ENCODE measurements at regions not wholly inside any gene's neighbourhood (a gene's known extent, or its start where the extent isn't known, plus 50 kb on each side); places are given as distances from the start of the nearest gene placed in this dataset.

DNA sequence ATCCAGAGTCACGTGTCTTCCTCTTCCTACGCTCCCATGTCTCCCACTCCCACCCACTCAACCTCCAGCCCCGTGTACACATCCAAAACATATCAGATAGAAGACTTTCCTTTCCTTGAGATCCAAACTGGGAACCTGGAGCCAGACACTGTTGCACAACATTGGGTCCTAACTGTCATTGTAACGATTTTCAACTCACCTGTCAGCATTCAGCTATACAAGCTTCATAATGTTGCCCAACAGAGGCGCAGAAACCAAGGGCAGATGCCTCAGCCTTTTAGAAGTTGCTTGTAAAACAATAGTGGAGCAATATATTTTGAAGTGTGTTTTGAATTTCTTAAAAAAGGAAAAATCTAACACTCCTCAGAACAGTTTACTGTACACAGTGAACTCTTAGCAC, 84.9 kb upstream of the GLIS3 start:
- Histone ChIP-seq H3K36me3 (no peaks in the 10 kb centered on the region), H3K27ac (no peak overlapping the region), H3K27me3 (no peaks in the 10 kb centered on the region), H3K9me3 (no peaks in the 10 kb centered on the region), H3K4me1 (peaks cover 0 to 7% (median 0%) of the 10 kb centered on the region in 4 donors), H3K4me3 (no peak overlapping the region)
- TF ChIP-seq, protein P1, sequence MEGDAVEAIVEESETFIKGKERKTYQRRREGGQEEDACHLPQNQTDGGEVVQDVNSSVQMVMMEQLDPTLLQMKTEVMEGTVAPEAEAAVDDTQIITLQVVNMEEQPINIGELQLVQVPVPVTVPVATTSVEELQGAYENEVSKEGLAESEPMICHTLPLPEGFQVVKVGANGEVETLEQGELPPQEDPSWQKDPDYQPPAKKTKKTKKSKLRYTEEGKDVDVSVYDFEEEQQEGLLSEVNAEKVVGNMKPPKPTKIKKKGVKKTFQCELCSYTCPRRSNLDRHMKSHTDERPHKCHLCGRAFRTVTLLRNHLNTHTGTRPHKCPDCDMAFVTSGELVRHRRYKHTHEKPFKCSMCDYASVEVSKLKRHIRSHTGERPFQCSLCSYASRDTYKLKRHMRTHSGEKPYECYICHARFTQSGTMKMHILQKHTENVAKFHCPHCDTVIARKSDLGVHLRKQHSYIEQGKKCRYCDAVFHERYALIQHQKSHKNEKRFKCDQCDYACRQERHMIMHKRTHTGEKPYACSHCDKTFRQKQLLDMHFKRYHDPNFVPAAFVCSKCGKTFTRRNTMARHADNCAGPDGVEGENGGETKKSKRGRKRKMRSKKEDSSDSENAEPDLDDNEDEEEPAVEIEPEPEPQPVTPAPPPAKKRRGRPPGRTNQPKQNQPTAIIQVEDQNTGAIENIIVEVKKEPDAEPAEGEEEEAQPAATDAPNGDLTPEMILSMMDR (IDR thresholded peaks at IDR 0.05): no peak
- no peak for TF ChIP-seq POLR2A (IDR thresholded peaks at IDR 0.05)
- WGBS (ENCODE audit: insufficient coverage, low coverage, low lambda C conversion rate, missing lambda C conversion rate): 66% methylated on average over 5 of the region's 5 CpGs
- intact Hi-C loops (cut with DNase I): loop anchor here in 1 of 2 donors (10.0 kb wide), 1 partner anchor 250 kb away; no protein-coding TSS in a partner anchor
- DNase-seq (no peak), ATAC-seq (peak; percentile 28 to 69 (median 58))

DNA sequence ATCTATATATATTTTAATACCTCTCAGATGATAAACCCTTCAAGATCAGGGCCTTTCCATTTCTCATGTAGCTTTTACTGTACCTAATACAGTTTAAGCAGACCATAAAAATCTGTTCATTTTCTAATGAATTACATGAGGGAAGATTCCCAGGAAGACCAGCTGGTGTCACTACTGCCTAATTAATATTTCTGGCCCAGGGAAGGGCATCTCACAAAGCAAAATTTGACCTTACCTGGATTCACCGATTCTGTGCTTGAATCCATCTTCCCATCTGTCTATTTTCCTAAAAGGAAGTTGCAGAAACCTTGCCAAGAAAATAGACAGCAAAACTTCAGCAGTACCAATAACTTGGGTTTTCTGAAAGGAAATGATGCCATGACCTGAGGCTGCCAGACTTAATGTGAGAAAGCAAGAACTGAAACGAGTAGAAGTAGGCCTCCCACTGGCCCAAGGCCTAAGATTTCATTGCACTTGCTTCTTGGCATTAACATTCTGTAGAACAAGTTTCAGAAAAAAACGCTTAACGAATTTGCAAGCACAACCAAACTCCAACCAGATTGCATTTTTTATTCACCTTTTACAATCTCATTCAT, 83.0 kb upstream of the GLIS3 start:
- no peaks in the 10 kb centered on the region for H3K36me3 ChIP-seq
- peaks cover 0 to 7% (median 0%) of the 10 kb centered on the region in 4 donors for H3K4me1 ChIP-seq
- no peaks in the 10 kb centered on the region for H3K9me3 ChIP-seq
- no peaks in the 10 kb centered on the region for H3K27me3 ChIP-seq
- no peak overlapping the region for H3K27ac ChIP-seq
- H3K4me3 ChIP-seq: no peak overlapping the region
- TF ChIP-seq, protein P1 (IDR thresholded peaks at IDR 0.05): peak; percentile 55 to 67 (median 60)
- no peak for TF ChIP-seq POLR2A (IDR thresholded peaks at IDR 0.05)
- ATAC-seq: peak; percentile 74 to 84 (median 76)
- intact Hi-C loops (cut with DNase I): loop anchor here in 1 of 2 donors (10.0 kb wide), 1 partner anchor 252 kb away; no protein-coding TSS in a partner anchor
- 38% methylated on average over 4 of the region's 4 CpGs for WGBS (ENCODE audit: insufficient coverage, low coverage, low lambda C conversion rate, missing lambda C conversion rate)
- DNase-seq: no peak

DNA sequence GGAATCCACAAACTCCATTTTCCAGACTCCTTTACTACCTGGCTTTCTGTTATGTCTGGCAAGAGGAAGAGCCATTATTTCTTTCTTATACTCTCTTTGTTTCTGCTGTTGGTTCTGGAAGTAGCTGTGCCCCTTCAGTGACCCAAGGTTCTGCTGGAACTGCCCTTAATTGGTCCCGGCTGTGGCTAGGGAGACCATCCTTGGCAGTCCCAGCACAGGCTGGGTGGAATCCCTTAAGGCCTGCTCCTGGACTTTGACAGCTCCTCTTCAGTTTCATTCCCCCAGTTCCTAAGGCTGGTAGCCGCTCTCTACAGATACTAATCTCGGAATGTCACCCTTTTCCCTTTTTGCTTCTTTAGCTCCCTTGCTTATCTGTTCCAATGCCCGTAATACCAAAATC, 81.9 kb upstream of the GLIS3 start:
- TF ChIP-seq, protein P1 (IDR thresholded peaks at IDR 0.05): no peak
- TF ChIP-seq POLR2A (IDR thresholded peaks at IDR 0.05): no peak
- WGBS (ENCODE audit: insufficient coverage, low coverage, low lambda C conversion rate, missing lambda C conversion rate): 84% methylated on average over 3 of the region's 4 CpGs
- Histone ChIP-seq H3K4me3 (no peak overlapping the region), H3K4me1 (peaks cover 0 to 7% (median 0%) of the 10 kb centered on the region in 4 donors), H3K36me3 (no peaks in the 10 kb centered on the region), H3K27ac (no peak overlapping the region), H3K9me3 (no peaks in the 10 kb centered on the region), H3K27me3 (no peaks in the 10 kb centered on the region)
- no peak for ATAC-seq
- no peak for DNase-seq
- intact Hi-C loops (cut with DNase I): loop anchor here in 1 of 2 donors (10.0 kb wide), 1 partner anchor 253 kb away; no protein-coding TSS in a partner anchor

DNA sequence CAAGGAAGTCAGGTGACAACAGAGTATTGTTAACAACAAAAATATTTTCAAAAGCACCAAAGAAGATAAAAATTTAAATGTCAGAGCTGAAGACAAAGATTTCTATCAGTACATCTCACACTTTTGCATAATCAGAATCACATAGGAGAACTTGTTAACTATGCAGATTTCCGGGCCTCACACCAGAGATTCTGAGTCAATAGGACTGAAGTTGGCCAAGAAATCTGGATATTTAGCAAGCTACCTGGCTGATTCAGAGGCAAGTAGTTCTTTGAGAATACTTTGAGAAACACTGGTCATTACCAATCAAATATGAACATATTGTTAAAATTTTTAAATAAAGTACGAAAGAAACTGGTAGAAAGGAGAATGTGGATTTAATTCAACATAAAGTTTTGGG, 80.5 kb upstream of the GLIS3 start:
- Histone ChIP-seq H3K27me3 (no peaks in the 10 kb centered on the region), H3K27ac (no peak overlapping the region), H3K36me3 (no peaks in the 10 kb centered on the region), H3K4me1 (peaks cover 0 to 7% (median 0%) of the 10 kb centered on the region in 4 donors), H3K9me3 (no peaks in the 10 kb centered on the region), H3K4me3 (no peak overlapping the region)
- DNase-seq (no peak), ATAC-seq (no peak)
- TF ChIP-seq, protein P1 (IDR thresholded peaks at IDR 0.05): no peak
- TF ChIP-seq POLR2A (IDR thresholded peaks at IDR 0.05): no peak
- WGBS (ENCODE audit: insufficient coverage, low coverage, low lambda C conversion rate, missing lambda C conversion rate): 83% methylated on average over 2 of the region's 2 CpGs
- intact Hi-C loops (cut with DNase I): loop anchor here in 1 of 2 donors (10.0 kb wide), 1 partner anchor 254 kb away; no protein-coding TSS in a partner anchor
